Peyer's patch (tissue), 4 donors: ENCODE measurements at regions not wholly inside any gene's neighbourhood (a gene's known extent, or its start where the extent isn't known, plus 50 kb on each side); places are given as distances from the start of the nearest gene placed in this dataset.

Experiments
- DNase-seq, 3 donors: peaks; one replicate each; pipeline ENCODE4 v3.0.0-alpha.2; 2017 to 2019
- H3K27ac ChIP-seq, 4 donors: fragments of 200-600 bp; sonication (generic); one replicate each; pipeline ENCODE4 v1.5.1; 2016 to 2019
- H3K27me3 ChIP-seq, 2 donors: fragments of 200-600 bp; sonication (generic); one replicate each; pipeline ENCODE4 v1.5.1; 2019
- H3K36me3 ChIP-seq, 3 donors: fragments of 200-600 bp; sonication (generic); one replicate each; pipeline ENCODE4 v1.5.1; 2016 to 2019
- H3K4me1 ChIP-seq, 4 donors: fragments of 200-600 bp; sonication (generic); one replicate each; pipeline ENCODE4 v1.5.1; 2016 to 2019
- H3K4me3 ChIP-seq, 4 donors: fragments of 200-600 bp; sonication (generic); 1 replicate in 3 of 4; 2 replicates in 1 of 4; pipeline ENCODE4 v1.5.1; 2016 to 2019; ENCODE audit warnings: mild to moderate bottlenecking in 1 of 4
- H3K9me3 ChIP-seq, 4 donors: fragments of 200-600 bp; sonication (generic); one replicate each; pipeline ENCODE4 v1.5.1; 2016 to 2019; ENCODE audit warnings: mild to moderate bottlenecking in 1 of 4
- POLR2A ChIP-seq, 2 donors: fragments of 450-650 bp; IDR thresholded peaks; one replicate each; pipeline ENCODE4 v1.5.1; 2017; ENCODE audit warnings: antibody characterized with exemption in 2 of 2, mild to moderate bottlenecking in 2 of 2, moderate library complexity in 2 of 2
- TF ChIP-seq, protein P1 (sequence below), 6 experiments: fragments of 450-650 bp in 4 of 6; fragments of 200-600 bp in 2 of 6; sonication (generic) in 1 of 6; IDR thresholded peaks; one replicate each; pipeline ENCODE4 v1.5.1; 2017 to 2019; ENCODE audit warnings: antibody characterized with exemption in 6 of 6, mild to moderate bottlenecking in 3 of 6, moderate library complexity in 1 of 6

DNA sequence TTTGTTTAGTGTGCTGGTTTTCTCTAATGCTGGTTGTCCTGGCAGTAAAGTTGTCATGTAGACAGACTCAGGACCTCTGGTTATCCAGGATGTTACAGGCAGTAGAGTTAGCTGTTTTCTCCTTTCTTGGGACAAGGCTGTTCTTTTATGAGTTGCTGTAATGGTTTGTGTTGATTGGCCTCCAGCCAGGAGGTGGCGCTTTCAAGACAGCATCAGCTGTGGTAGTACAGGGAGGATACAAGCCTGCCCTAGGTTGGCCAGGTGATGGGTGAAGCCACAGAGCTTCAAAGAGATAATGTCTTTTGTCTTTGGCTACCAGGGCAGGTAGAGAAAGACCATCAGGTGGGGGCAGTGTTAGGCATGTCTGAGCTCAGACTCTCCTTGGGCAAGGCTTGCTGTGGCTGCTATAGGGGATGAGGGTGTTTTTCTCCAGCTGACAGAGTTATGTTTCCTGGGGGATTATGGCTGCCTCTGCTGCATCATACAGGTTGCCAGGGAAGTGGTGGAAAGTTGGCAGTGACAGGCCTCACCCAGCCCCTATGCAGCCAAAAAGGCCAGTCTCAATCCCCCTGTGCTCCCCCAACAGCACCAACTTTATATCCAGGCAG, 127.2 kb upstream of the TAB2 start:
- peak; percentile 64 to 86 (median 73) for DNase-seq
- no peaks in the 10 kb centered on the region for H3K27me3 ChIP-seq
- H3K4me1 ChIP-seq = no peaks in the 10 kb centered on the region

DNA sequence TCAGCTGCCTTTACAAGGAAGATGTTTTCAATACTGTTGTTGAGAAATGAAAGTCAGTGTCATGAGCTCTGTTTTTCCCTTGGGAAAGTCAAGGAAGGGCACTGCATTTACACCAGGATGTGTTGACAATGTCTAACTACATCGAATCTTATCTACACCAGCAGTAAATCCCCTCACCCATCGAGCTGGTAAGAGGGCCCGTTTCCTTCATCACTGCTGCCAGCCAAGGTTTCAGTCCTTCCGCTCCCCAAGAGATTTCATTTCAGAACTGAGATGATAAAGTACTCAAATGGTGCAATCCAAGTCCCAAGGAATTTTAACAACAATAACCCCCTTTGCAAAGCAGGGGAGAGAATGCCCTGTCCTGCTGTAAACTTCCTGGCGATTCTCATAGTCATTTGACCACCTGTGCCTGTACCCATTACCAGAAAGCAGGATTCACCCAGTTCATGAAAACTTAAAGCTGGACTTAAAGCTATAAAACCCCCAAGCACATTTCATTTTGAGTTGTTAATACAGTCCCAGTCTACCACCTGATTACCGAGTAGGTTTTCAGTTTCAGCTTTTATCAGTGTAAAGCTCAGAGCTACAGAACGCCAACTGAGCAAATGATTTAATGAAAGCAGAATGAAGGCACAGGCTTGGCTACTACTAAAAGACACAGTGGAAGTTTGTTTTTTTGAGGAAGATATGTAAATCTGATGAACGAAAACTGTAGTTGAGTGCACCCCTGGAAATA, 122.5 kb upstream of the TAB2 start:
- Histone ChIP-seq H3K27me3 (no peaks in the 10 kb centered on the region), H3K27ac (no peak overlapping the region), H3K9me3 (peaks cover 0 to 3% (median 0%) of the 10 kb centered on the region in 4 donors), H3K36me3 (no peaks in the 10 kb centered on the region), H3K4me1 (no peaks in the 10 kb centered on the region), H3K4me3 (no peak overlapping the region)
- DNase-seq = no peak
- TF ChIP-seq POLR2A (IDR thresholded peaks at IDR 0.05) = no peak
- TF ChIP-seq, protein P1, sequence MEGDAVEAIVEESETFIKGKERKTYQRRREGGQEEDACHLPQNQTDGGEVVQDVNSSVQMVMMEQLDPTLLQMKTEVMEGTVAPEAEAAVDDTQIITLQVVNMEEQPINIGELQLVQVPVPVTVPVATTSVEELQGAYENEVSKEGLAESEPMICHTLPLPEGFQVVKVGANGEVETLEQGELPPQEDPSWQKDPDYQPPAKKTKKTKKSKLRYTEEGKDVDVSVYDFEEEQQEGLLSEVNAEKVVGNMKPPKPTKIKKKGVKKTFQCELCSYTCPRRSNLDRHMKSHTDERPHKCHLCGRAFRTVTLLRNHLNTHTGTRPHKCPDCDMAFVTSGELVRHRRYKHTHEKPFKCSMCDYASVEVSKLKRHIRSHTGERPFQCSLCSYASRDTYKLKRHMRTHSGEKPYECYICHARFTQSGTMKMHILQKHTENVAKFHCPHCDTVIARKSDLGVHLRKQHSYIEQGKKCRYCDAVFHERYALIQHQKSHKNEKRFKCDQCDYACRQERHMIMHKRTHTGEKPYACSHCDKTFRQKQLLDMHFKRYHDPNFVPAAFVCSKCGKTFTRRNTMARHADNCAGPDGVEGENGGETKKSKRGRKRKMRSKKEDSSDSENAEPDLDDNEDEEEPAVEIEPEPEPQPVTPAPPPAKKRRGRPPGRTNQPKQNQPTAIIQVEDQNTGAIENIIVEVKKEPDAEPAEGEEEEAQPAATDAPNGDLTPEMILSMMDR (IDR thresholded peaks at IDR 0.05) = no peak

More for the DNA sequence above, 127.2 kb upstream of the TAB2 start:
- no peak overlapping the region for H3K27ac ChIP-seq
- no peak overlapping the region for H3K4me3 ChIP-seq
- no peaks in the 10 kb centered on the region for H3K9me3 ChIP-seq
- no peaks in the 10 kb centered on the region for H3K36me3 ChIP-seq
- TF ChIP-seq POLR2A (IDR thresholded peaks at IDR 0.05) = no peak
- TF ChIP-seq, protein P1 (IDR thresholded peaks at IDR 0.05) = peak; percentile 8 to 52 (median 44)

DNA sequence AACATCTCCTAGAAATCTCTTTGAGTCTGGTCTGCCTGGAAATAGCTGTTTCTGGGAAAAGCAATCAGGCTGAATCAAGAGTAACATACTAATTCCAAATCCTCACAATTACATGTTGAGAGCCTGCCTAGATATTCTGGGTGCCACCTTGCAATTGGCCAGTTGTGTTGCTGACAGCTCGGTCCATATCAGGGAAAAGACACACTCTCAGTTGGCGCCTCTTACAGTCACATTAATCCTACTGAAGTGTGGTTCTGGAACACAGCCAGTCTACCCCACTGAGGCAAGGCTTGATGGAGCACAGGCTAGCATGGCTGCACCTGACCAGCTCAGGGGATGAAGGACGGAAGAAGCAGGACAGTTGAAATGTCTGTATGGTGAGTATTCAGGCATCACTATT, 121.4 kb upstream of the TAB2 start:
- Histone ChIP-seq H3K27me3 (no peaks in the 10 kb centered on the region), H3K4me3 (no peak overlapping the region), H3K9me3 (peaks cover 0 to 4% (median 1%) of the 10 kb centered on the region in 4 donors), H3K4me1 (no peaks in the 10 kb centered on the region), H3K27ac (no peak overlapping the region), H3K36me3 (no peaks in the 10 kb centered on the region)
- TF ChIP-seq, protein P1 (IDR thresholded peaks at IDR 0.05) = no peak
- TF ChIP-seq POLR2A (IDR thresholded peaks at IDR 0.05) = no peak
- DNase-seq = no peak

DNA sequence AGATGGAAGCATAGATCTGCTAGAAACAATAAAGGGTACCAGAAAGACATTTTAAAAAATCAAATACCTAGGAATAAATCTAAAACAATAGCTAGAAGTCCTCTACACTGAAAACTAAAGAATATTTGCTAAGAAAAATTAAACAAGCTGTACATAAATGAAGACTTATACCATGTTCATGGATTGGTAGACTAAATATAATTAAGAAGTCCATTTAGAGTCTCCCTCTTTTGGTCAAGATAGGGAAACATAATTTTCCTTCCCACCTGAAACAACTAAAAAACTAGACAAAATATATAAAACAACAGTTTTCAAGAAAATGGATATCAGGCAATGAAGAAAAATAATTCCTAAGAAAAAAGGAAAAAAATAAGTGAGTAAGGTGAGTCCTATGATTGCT, 120.0 kb upstream of the TAB2 start:
- peaks cover 0 to 4% (median 1%) of the 10 kb centered on the region in 4 donors for H3K9me3 ChIP-seq
- no peak for DNase-seq
- no peaks in the 10 kb centered on the region for H3K36me3 ChIP-seq

DNA sequence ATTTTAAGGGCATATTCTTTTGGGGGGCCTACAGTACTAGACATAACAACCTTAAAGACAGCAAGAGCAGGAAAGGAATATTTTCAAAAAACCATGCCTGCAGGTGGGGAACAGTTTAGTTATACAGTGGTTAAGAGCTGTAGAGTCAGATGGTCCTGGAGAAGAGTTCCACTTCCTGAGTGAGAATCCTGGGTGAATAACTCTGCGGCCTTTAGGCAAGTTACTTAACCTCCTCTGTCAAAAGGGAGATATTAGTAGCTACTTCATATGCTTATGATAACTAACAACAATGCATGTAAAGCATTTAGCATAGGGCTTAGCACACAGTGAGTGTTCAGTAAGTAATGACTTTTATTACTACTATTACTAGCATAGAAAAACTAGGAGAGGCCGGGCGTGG, 119.2 kb upstream of the TAB2 start:
- Histone ChIP-seq H3K27ac (no peak overlapping the region), H3K27me3 (no peaks in the 10 kb centered on the region), H3K36me3 (no peaks in the 10 kb centered on the region), H3K4me3 (no peak overlapping the region), H3K9me3 (peaks cover 0 to 4% (median 1%) of the 10 kb centered on the region in 4 donors), H3K4me1 (no peaks in the 10 kb centered on the region)
- TF ChIP-seq, protein P1 (IDR thresholded peaks at IDR 0.05) = no peak
- no peak for TF ChIP-seq POLR2A (IDR thresholded peaks at IDR 0.05)
- DNase-seq = no peak

More for the DNA sequence above, 120.0 kb upstream of the TAB2 start:
- Histone ChIP-seq H3K27me3 (no peaks in the 10 kb centered on the region), H3K27ac (no peak overlapping the region), H3K4me3 (no peak overlapping the region), H3K4me1 (no peaks in the 10 kb centered on the region)
- TF ChIP-seq, protein P1 (IDR thresholded peaks at IDR 0.05) = no peak
- TF ChIP-seq POLR2A (IDR thresholded peaks at IDR 0.05) = no peak
